Esophagus (tissue), 2 donors: ENCODE measurements at regions not wholly inside any gene's neighbourhood (a gene's known extent, or its start where the extent isn't known, plus 50 kb on each side); places are given as distances from the start of the nearest gene placed in this dataset.

Experiments used
- H3K27ac ChIP-seq, 2 donors: one replicate each; pipeline ENCODE4 v1.5.1; 2013; ENCODE audit warnings: low read depth in 2 of 2, mild to moderate bottlenecking in 2 of 2, inconsistent platforms in 1 of 2, low read length in 1 of 2, moderate library complexity in 1 of 2
- H3K27me3 ChIP-seq, 2 donors: one replicate each; pipeline ENCODE4 v1.6.1; 2013; ENCODE audit warnings: low read length in 2 of 2, control low read depth in 1 of 2, mild to moderate bottlenecking in 1 of 2; ENCODE audit not compliant: insufficient read depth in 2 of 2, control insufficient read depth in 1 of 2
- H3K36me3 ChIP-seq, 2 donors: one replicate each; pipeline ENCODE4 v1.6.1; 2013; ENCODE audit warnings: low read length in 1 of 2; ENCODE audit not compliant: control insufficient read depth in 2 of 2, insufficient read depth in 2 of 2
- H3K4me1 ChIP-seq, 2 donors: one replicate each; pipeline ENCODE4 v1.6.1; 2013; ENCODE audit warnings: low read length in 1 of 2; ENCODE audit not compliant: control insufficient read depth in 2 of 2, insufficient read depth in 2 of 2
- H3K4me3 ChIP-seq, 2 donors: one replicate each; pipeline ENCODE4 v1.5.1; 2013; ENCODE audit warnings: low read length in 2 of 2, mild to moderate bottlenecking in 2 of 2, low read depth in 1 of 2, moderate library complexity in 1 of 2
- H3K9me3 ChIP-seq, 2 donors: one replicate each; pipeline ENCODE4 v1.6.1; 2013; ENCODE audit warnings: mild to moderate bottlenecking in 2 of 2, low read depth in 1 of 2, low read length in 1 of 2, moderate library complexity in 1 of 2; ENCODE audit not compliant: control insufficient read depth in 2 of 2, insufficient read depth in 1 of 2
- WGBS, 2 donors: extraction: QIAGEN DNeasy Blood & Tissue Kit; methylation state at CpG; one replicate each; pipeline ENCODE4 v1.1.7; 2013; 5-methylcytosine and 5-hydroxymethylcytosine counted together
- donor health status: healthy with polysubstance abuse.
- donor health status: Bipolar disorder and iron deficiency.

- no peak overlapping the region for H3K27ac ChIP-seq
- H3K4me1 ChIP-seq, result no peaks in the 10 kb centered on the region
- no peaks in the 10 kb centered on the region for H3K27me3 ChIP-seq
- H3K36me3 ChIP-seq, result no peaks in the 10 kb centered on the region
- WGBS, 2 donors, result 93 to 100% methylated on average over 1 of the region's 1 CpG
- no peak overlapping the region for H3K4me3 ChIP-seq
- H3K9me3 ChIP-seq, result no peaks in the 10 kb centered on the region
These were observed 948.7 kb downstream of the PCDH18 start for GRCh38 chr4:136583567-136583966.

GRCh38 chr4:136581119-136581518 is 951.2 kb downstream of the PCDH18 start:
- H3K9me3 ChIP-seq, result no peaks in the 10 kb centered on the region
- no peak overlapping the region for H3K27ac ChIP-seq
- H3K4me1 ChIP-seq, result no peaks in the 10 kb centered on the region
- H3K27me3 ChIP-seq, result no peaks in the 10 kb centered on the region
- no peaks in the 10 kb centered on the region for H3K36me3 ChIP-seq
- H3K4me3 ChIP-seq, result no peak overlapping the region

DNA sequence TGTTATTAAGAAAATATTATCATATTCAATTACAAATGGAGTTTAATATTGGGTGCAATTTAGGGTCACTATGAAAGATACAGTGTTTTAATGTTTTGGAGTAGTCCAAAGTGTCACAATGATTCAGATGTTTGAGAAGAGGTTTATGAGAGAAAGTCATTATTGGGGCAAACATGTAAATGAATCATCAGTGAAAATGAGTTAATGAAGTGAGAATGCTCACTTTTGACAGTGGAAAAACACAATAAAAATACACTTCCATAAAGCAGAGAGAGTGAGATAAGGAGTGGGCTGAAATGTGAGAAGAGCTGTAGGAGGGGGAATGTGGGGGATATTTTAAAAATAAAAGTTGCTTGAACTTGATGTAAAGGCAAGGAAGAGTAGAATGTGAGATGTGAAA is 957.1 kb downstream of the PCDH18 start:
- Histone ChIP-seq H3K36me3 (no peaks in the 10 kb centered on the region), H3K4me3 (no peak overlapping the region), H3K4me1 (no peaks in the 10 kb centered on the region), H3K27ac (no peak overlapping the region), H3K9me3 (no peaks in the 10 kb centered on the region), H3K27me3 (no peaks in the 10 kb centered on the region)

DNA sequence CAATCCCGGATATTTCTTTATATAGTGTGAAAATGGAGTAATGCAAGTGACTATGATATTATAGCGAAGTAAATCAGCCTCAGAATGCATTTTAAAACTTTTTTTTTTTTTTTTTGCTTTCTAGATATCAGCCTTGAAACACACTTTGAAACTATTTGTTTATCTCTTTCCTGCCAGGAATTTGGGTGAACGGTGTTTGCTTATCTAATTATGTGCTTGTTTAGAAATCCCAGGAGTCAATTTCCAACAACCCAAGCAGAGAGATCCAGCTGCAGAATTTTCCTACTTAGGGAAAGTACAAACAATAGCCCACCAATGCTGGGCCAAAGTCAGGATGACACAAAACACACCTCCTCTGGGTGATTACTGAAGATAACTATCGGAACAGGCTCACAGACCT is 958.8 kb downstream of the PCDH18 start:
- Histone ChIP-seq H3K27me3 (no peaks in the 10 kb centered on the region), H3K4me3 (no peak overlapping the region), H3K4me1 (no peaks in the 10 kb centered on the region), H3K27ac (no peak overlapping the region), H3K36me3 (no peaks in the 10 kb centered on the region), H3K9me3 (no peaks in the 10 kb centered on the region)
- WGBS, 2 donors, result 59 to 62% methylated on average over 4 of the region's 4 CpGs

DNA sequence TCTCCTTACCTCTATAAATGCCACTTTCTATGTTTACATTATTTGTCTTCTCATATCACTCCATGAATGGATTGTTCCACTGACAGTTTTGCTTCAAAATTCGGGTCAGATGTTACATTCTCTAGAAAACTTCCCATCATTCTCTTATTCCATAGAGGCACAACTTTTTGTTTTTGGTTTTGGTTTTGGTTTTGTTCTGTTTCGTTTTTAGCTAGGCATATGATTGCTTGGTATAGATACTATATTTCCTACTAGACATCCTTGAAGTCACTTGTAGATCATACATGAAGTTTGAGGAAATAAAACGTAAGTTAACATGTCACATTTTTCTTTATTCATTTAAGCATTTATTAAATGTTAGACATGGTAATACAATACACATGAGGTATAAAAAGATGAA is 961.0 kb downstream of the PCDH18 start:
- WGBS, 2 donors, result 52 to 54% methylated on average over 3 of the region's 3 CpGs
- no peaks in the 10 kb centered on the region for H3K9me3 ChIP-seq
- H3K4me3 ChIP-seq, result no peak overlapping the region
- no peaks in the 10 kb centered on the region for H3K4me1 ChIP-seq
- H3K36me3 ChIP-seq, result no peaks in the 10 kb centered on the region
- no peak overlapping the region for H3K27ac ChIP-seq
- no peaks in the 10 kb centered on the region for H3K27me3 ChIP-seq

- no peak overlapping the region for H3K27ac ChIP-seq
- no peaks in the 10 kb centered on the region for H3K9me3 ChIP-seq
- 63 to 65% methylated on average over 1 of the region's 1 CpG for WGBS, 2 donors
- no peaks in the 10 kb centered on the region for H3K4me1 ChIP-seq
- no peaks in the 10 kb centered on the region for H3K27me3 ChIP-seq
- H3K36me3 ChIP-seq, result no peaks in the 10 kb centered on the region
- no peak overlapping the region for H3K4me3 ChIP-seq
These were observed 969.5 kb downstream of the PCDH18 start for GRCh38 chr4:136562834-136563233.

DNA sequence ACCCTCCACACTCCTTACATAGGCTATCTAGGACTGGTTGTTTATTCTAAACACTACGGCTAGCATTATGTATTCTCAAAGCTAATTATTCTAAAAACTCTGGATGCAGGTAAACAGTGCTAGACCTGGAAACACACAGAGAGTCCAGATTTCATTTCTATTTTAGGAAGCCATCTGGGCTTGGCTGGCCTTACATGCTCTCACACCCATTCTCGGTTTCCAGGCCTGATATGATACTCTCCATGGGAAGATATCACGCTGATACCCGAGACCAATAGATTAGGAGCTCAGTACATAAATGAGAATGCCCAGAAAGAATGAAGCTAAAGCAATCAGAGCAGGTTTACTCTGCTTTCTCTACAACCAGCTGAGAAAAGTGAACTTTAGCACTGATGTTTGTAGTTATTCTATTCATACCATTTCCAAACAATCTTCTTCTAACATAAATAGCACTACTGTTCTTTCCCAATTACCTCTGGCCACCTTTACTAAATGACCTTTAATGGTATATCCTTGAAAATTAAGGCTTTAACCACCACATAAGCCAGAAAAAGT is 973.3 kb downstream of the PCDH18 start:
- Histone ChIP-seq H3K4me1 (no peaks in the 10 kb centered on the region), H3K27ac (no peak overlapping the region), H3K36me3 (no peaks in the 10 kb centered on the region), H3K27me3 (no peaks in the 10 kb centered on the region), H3K9me3 (no peaks in the 10 kb centered on the region), H3K4me3 (no peak overlapping the region)
- WGBS, 2 donors, result 53 to 67% methylated on average over 4 of the region's 4 CpGs

DNA sequence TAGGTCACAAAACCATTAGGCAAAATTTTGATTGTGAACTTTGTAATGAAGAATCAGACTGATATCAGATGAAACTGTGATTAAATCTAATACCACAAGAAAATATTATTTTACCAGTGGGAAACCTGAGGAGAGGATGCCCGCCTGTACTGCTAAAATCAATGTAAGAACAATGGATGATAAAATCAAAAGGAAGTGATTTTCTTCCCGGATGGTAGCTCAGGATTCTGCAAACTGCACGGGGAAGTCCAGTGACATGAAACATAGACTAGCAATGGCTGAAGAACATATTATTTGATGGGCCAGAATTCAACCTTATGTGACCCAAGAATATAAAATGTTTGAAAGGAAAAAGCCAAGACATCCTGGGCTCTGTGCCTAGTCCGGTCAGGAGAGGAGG is 974.9 kb downstream of the PCDH18 start:
- Histone ChIP-seq H3K36me3 (no peaks in the 10 kb centered on the region), H3K4me3 (no peak overlapping the region), H3K4me1 (no peaks in the 10 kb centered on the region), H3K27ac (no peak overlapping the region), H3K9me3 (no peaks in the 10 kb centered on the region), H3K27me3 (no peaks in the 10 kb centered on the region)
- 70 to 73% methylated on average over 4 of the region's 4 CpGs for WGBS, 2 donors

DNA sequence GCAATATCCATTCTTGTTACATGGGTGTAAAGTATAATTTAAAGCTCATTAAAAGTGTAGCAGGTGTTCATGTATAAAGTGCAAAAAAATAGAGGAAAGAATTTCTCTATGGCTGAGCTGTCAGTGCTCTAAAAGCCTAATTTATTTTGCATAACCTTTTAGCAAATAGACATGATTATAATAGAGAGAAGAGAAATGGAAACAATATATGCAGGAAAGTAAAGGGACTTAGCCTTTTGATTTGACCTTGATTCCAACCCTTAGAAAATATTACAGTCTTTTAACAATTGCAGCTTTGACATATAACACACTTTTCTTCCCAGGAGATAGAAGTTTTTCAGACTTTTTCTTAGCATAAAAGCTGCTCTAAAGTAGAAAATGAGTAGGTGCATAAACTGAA is 978.3 kb downstream of the PCDH18 start:
- no peaks in the 10 kb centered on the region for H3K27me3 ChIP-seq
- no peaks in the 10 kb centered on the region for H3K9me3 ChIP-seq
- no peak overlapping the region for H3K4me3 ChIP-seq
- H3K36me3 ChIP-seq, result no peaks in the 10 kb centered on the region
- no peak overlapping the region for H3K27ac ChIP-seq
- no peaks in the 10 kb centered on the region for H3K4me1 ChIP-seq

- no peak overlapping the region for H3K27ac ChIP-seq
- WGBS, 2 donors, result 80 to 85% methylated on average over 1 of the region's 1 CpG
These were observed 980.5 kb downstream of the PCDH18 start for GRCh38 chr4:136551753-136552152.

More at GRCh38 chr4:136551753-136552152, 980.5 kb downstream of the PCDH18 start:
- Histone ChIP-seq H3K36me3 (no peaks in the 10 kb centered on the region), H3K27me3 (no peaks in the 10 kb centered on the region), H3K9me3 (no peaks in the 10 kb centered on the region), H3K4me3 (no peak overlapping the region), H3K4me1 (no peaks in the 10 kb centered on the region)
